H9 (cell line): ENCODE measurements at regions not wholly inside any gene's neighbourhood (a gene's known extent, or its start where the extent isn't known, plus 50 kb on each side); places are given as distances from the start of the nearest gene placed in this dataset.

Experiments used
- DNase-seq: peaks from one replicate; pipeline ENCODE4 v3.0.0-alpha.2; 2017
- H2AFZ ChIP-seq: one replicate; pipeline ENCODE4 v1.6.1; 2013; ENCODE audit warnings: mild to moderate bottlenecking, low read length, control low read depth, moderate library complexity
- H2AK5ac ChIP-seq: 2 replicates; pipeline ENCODE4 v1.6.1; 2013; ENCODE audit warnings: low read length, control low read depth, mixed read lengths; ENCODE audit not compliant: insufficient read length
- H2BK120ac ChIP-seq: one replicate; pipeline ENCODE4 v1.6.1; 2013; ENCODE audit warnings: low read depth, mild to moderate bottlenecking, low read length, control low read depth, inconsistent platforms; ENCODE audit not compliant: poor library complexity, severe bottlenecking
- H2BK12ac ChIP-seq: 2 replicates; pipeline ENCODE4 v1.6.1; 2013; ENCODE audit warnings: low read length, control low read depth, mixed read lengths, low read depth; ENCODE audit not compliant: insufficient read length
- H2BK15ac ChIP-seq: 2 replicates; pipeline ENCODE4 v1.6.1; 2013; ENCODE audit warnings: low read depth, low read length, control low read depth
- H2BK20ac ChIP-seq: one replicate; pipeline ENCODE4 v1.6.1; 2013; ENCODE audit warnings: low read depth, mild to moderate bottlenecking, low read length, control low read depth, inconsistent platforms; ENCODE audit not compliant: poor library complexity, severe bottlenecking
- H2BK5ac ChIP-seq: 2 replicates; pipeline ENCODE4 v1.6.1; 2013; ENCODE audit warnings: low read length, control low read depth, mixed read lengths; ENCODE audit not compliant: insufficient read length
- H3K14ac ChIP-seq: 2 replicates; pipeline ENCODE4 v1.6.1; 2013; ENCODE audit warnings: low read length, control low read depth; ENCODE audit not compliant: insufficient read depth
- H3K18ac ChIP-seq: 2 replicates; pipeline ENCODE4 v1.6.1; 2013; ENCODE audit warnings: low read depth, mild to moderate bottlenecking, mixed read lengths, low read length, control low read depth; ENCODE audit not compliant: insufficient read length
- H3K23ac ChIP-seq: 2 replicates; pipeline ENCODE4 v1.6.1; 2013; ENCODE audit warnings: low read length, control low read depth, mixed read lengths, low read depth; ENCODE audit not compliant: insufficient read length
- H3K23me2 ChIP-seq: 2 replicates; pipeline ENCODE4 v1.6.1; 2013; ENCODE audit warnings: low read depth, mild to moderate bottlenecking, mixed read lengths, low read length, control low read depth; ENCODE audit not compliant: insufficient read length, poor library complexity, severe bottlenecking
- H3K27ac ChIP-seq: 2 replicates; pipeline ENCODE4 v1.5.1; 2013; ENCODE audit warnings: low read length, control low read depth, mixed read lengths, low read depth; ENCODE audit not compliant: insufficient read length
- H3K27me3 ChIP-seq: 2 replicates; pipeline ENCODE4 v1.6.1; 2013; ENCODE audit warnings: low read length, control low read depth, inconsistent platforms; ENCODE audit not compliant: insufficient read depth
- H3K4ac ChIP-seq: 2 replicates; pipeline ENCODE4 v1.6.1; 2013; ENCODE audit warnings: low read depth, mild to moderate bottlenecking, control low read depth, inconsistent platforms, low read length, moderate library complexity
- H3K4me1 ChIP-seq: 2 replicates; pipeline ENCODE4 v1.6.1; 2013; ENCODE audit warnings: low read length, control low read depth, inconsistent platforms; ENCODE audit not compliant: insufficient read depth
- H3K4me2 ChIP-seq: 2 replicates; pipeline ENCODE4 v1.6.1; 2013; ENCODE audit warnings: low read length, control low read depth, mixed read lengths; ENCODE audit not compliant: insufficient read length, insufficient read depth
- H3K56ac ChIP-seq: 2 replicates; pipeline ENCODE4 v1.6.1; 2013; ENCODE audit warnings: low read depth, mild to moderate bottlenecking, mixed read lengths, low read length, control low read depth; ENCODE audit not compliant: insufficient read length
- H3K79me1 ChIP-seq: 2 replicates; pipeline ENCODE4 v1.6.1; 2013; ENCODE audit warnings: low read depth, mild to moderate bottlenecking, moderate library complexity, low read length, control low read depth, inconsistent platforms; ENCODE audit not compliant: insufficient read depth, poor library complexity, severe bottlenecking
- H3K79me2 ChIP-seq: 2 replicates; pipeline ENCODE4 v1.6.1; 2013; ENCODE audit warnings: low read length, control low read depth, inconsistent platforms; ENCODE audit not compliant: insufficient read depth
- H3K9ac ChIP-seq: 2 replicates; pipeline ENCODE4 v1.6.1; 2013; ENCODE audit warnings: low read length, control low read depth, mixed read lengths; ENCODE audit not compliant: insufficient read length; ENCODE audit errors: extremely low read depth
- H3K9me3 ChIP-seq: one replicate; pipeline ENCODE4 v1.6.1; 2013; ENCODE audit warnings: low read depth, low read length, inconsistent platforms; ENCODE audit not compliant: control insufficient read depth
- H3T11ph ChIP-seq: one replicate; pipeline ENCODE4 v1.6.1; 2013; ENCODE audit warnings: mild to moderate bottlenecking, low read length, control low read depth, inconsistent platforms
- H4K20me1 ChIP-seq: one replicate; pipeline ENCODE4 v1.6.1; 2013; ENCODE audit not compliant: control insufficient read depth, insufficient read length, insufficient read depth
- H4K5ac ChIP-seq: 2 replicates; pipeline ENCODE4 v1.6.1; 2013; ENCODE audit warnings: low read depth, mild to moderate bottlenecking, mixed read lengths, low read length, control low read depth; ENCODE audit not compliant: insufficient read length
- H4K8ac ChIP-seq: replicated peaks from 2 replicates; pipeline ENCODE4 v1.6.1; 2013; ENCODE audit warnings: low read length, control low read depth, mixed read lengths, low read depth; ENCODE audit not compliant: insufficient read length
- H4K91ac ChIP-seq: 2 replicates; pipeline ENCODE4 v1.6.1; 2013; ENCODE audit warnings: low read depth, mild to moderate bottlenecking, moderate library complexity, mixed read lengths, low read length, control low read depth; ENCODE audit not compliant: insufficient read length
- H3K27ac Mint-ChIP-seq, 3 experiments: 2 replicates in 2 of 3; 3 replicates in 1 of 3; pipeline ENCODE4 v1.8.0; 2020 to 2021; ENCODE audit warnings: mixed read lengths in 3 of 3, mild to moderate bottlenecking in 1 of 3, moderate library complexity in 1 of 3
- H3K27me3 Mint-ChIP-seq: 2 replicates; pipeline ENCODE4 v1.8.0; 2021; ENCODE audit warnings: low read depth, mild to moderate bottlenecking, moderate library complexity, mixed read lengths
- H3K36me3 Mint-ChIP-seq, 3 experiments: 2 replicates in 2 of 3; 3 replicates in 1 of 3; pipeline ENCODE4 v1.8.0; 2020 to 2021; ENCODE audit warnings: low read depth in 3 of 3, mixed read lengths in 3 of 3; ENCODE audit not compliant: insufficient read depth in 1 of 3
- H3K4me1 Mint-ChIP-seq, 2 experiments: 2 replicates each; pipeline ENCODE4 v1.8.0; 2020; ENCODE audit warnings: mixed read lengths in 2 of 2
- H3K4me3 Mint-ChIP-seq, 2 experiments: 2 replicates in 1 of 2; 3 replicates in 1 of 2; pipeline ENCODE4 v1.8.0; 2020 to 2021; ENCODE audit warnings: mild to moderate bottlenecking in 2 of 2, mixed read lengths in 2 of 2, moderate library complexity in 1 of 2
- H3K9me3 Mint-ChIP-seq, 2 experiments: 2 replicates in 1 of 2; 3 replicates in 1 of 2; pipeline ENCODE4 v1.8.0; 2020; ENCODE audit warnings: mild to moderate bottlenecking in 2 of 2, mixed read lengths in 2 of 2, moderate library complexity in 1 of 2
- CTCF ChIP-seq: fragments of 200-600 bp; sonication (generic); conservative IDR thresholded peaks from 3 replicates; pipeline ENCODE4 v1.8.0; 2021; ENCODE audit warnings: antibody characterized with exemption, mild to moderate bottlenecking
- WGBS: extraction: QIAGEN DNeasy Blood & Tissue Kit; methylation state at CpG from one replicate; pipeline ENCODE4 v1.1.7; 2013; ENCODE audit warnings: missing lambda C conversion rate, low lambda C conversion rate, mixed read lengths; ENCODE audit not compliant: insufficient read length; ENCODE audit errors: extremely low coverage; 5-methylcytosine and 5-hydroxymethylcytosine counted together

- WGBS: no CpG with 5 or more reads among the region's 2 CpGs
- no peak overlapping the region for H3K27ac ChIP-seq
These were observed 921.3 kb upstream of the NR2F2 start for GRCh38 chr15:95409211-95409610.

More at GRCh38 chr15:95409211-95409610, 921.3 kb upstream of the NR2F2 start:
- Mint-ChIP-seq H3K4me3 (no peak overlapping the region), H3K27me3 (no peaks in the 10 kb centered on the region), H3K9me3 (no peaks in the 10 kb centered on the region), H3K36me3 (no peaks in the 10 kb centered on the region), H3K4me1 (no peaks in the 10 kb centered on the region), H3K27ac (no peak overlapping the region)
- Histone ChIP-seq H3K4ac (no peak overlapping the region), H3K79me1 (no peaks in the 10 kb centered on the region), H3K4me1 (no peaks in the 10 kb centered on the region), H3K23me2 (no peaks in the 10 kb centered on the region), H4K8ac (no peak overlapping the region), H3K79me2 (no peaks in the 10 kb centered on the region), H2BK15ac (no peak overlapping the region), H2BK120ac (no peak overlapping the region), H2AK5ac (no peak overlapping the region), H2BK5ac (no peak overlapping the region), H2BK12ac (no peak overlapping the region), H3K27me3 (no peaks in the 10 kb centered on the region), H3K4me2 (no peak overlapping the region), H3T11ph (no peak overlapping the region), H3K14ac (no peak overlapping the region), H3K9ac (no peak overlapping the region), H3K9me3 (no peaks in the 10 kb centered on the region), H3K56ac (no peak overlapping the region), H4K91ac (no peak overlapping the region), H3K23ac (no peak overlapping the region), H4K5ac (no peak overlapping the region), H2BK20ac (no peak overlapping the region), H2AFZ (no peak overlapping the region), H4K20me1 (no peaks in the 10 kb centered on the region), H3K18ac (no peak overlapping the region)
- DNase-seq: no peak
- TF ChIP-seq CTCF: no peak
